GM12878 (cell line): ENCODE measurements at regions not wholly inside any gene's neighbourhood (a gene's known extent, or its start where the extent isn't known, plus 50 kb on each side); places are given as distances from the start of the nearest gene placed in this dataset.

Experiments used
- ATAC-seq: fragments of 200-7000 bp; cut with Tn5 transposase; 3 replicates; pipeline ENCODE4 v1.9.1; 2020; ENCODE audit warnings: mild to moderate bottlenecking, moderate library complexity
- BruUV-seq: library from RNA; stranded (reverse); fragments of 400-500 nt; replicated peaks from 2 replicates; lab custom pipeline; 2021; lab: Mats Ljungman, UMichigan
- CTCF ChIA-PET: fragments of 300-600 bp; sonication (Branson Sonifier 250); formaldehyde crosslinking; extraction: SDS; loops from one replicate; lab custom pipeline; 2021; ENCODE audit warnings: inconsistent platforms; lab: Yijun Ruan, JAX
- POLR2A ChIA-PET: fragments of 350-600 bp; formaldehyde crosslinking; extraction: SDS; loops from one replicate; lab custom pipeline; 2021; ENCODE audit warnings: inconsistent platforms; lab: Charles Lee
- RAD21 ChIA-PET: fragments of 300-600 bp; sonication (Branson Sonifier 250); formaldehyde crosslinking; loops from one replicate; lab custom pipeline; 2023; ENCODE audit warnings: antibody characterized with exemption; ENCODE audit not compliant: unreplicated experiment; lab: Charles Lee
- SMC1A ChIA-PET: fragments of 300-600 bp; sonication (Branson Sonifier 250); formaldehyde crosslinking; loops from one replicate; lab custom pipeline; 2023; ENCODE audit not compliant: unreplicated experiment, uncharacterized antibody; lab: Charles Lee
- DNase-seq: peaks from one replicate; pipeline ENCODE4 v3.0.0-alpha.2; 2011; ENCODE audit warnings: low read depth, low spot score
- FAIRE-seq: peaks from 3 replicates; lab custom pipeline; 2011; peaks lifted over from hg19 to GRCh38; lab: Jason Lieb, UNC
- H2AFZ ChIP-seq: 2 replicates; pipeline ENCODE4 v1.6.0; 2011; ENCODE audit warnings: low read depth, low read length, control low read depth; ENCODE audit not compliant: control insufficient read depth
- H3K27ac ChIP-seq: 2 replicates; pipeline ENCODE4 v1.5.1; 2011; ENCODE audit warnings: control low read depth; ENCODE audit not compliant: control insufficient read depth, insufficient read depth
- H3K27me3 ChIP-seq, 2 experiments: replicated peaks in 1 of 2; 2 replicates each; pipeline versions ENCODE4 v1.6.0 to v1.6.1; 2011; ENCODE audit warnings: low read length in 1 of 2; ENCODE audit not compliant: control insufficient read depth in 2 of 2, insufficient read depth in 2 of 2
- H3K36me3 ChIP-seq, 2 experiments: 2 replicates each; pipeline ENCODE4 v1.5.1; 2011; ENCODE audit warnings: low read length in 1 of 2; ENCODE audit not compliant: control insufficient read depth in 2 of 2, insufficient read depth in 2 of 2
- H3K4me1 ChIP-seq: 2 replicates; pipeline ENCODE4 v1.6.1; 2011; ENCODE audit warnings: mild to moderate bottlenecking, low read length, moderate library complexity, mixed read lengths; ENCODE audit not compliant: control insufficient read depth, insufficient read depth
- H3K4me2 ChIP-seq: 2 replicates; pipeline ENCODE4 v1.6.0; 2011; ENCODE audit warnings: control low read depth; ENCODE audit not compliant: control insufficient read depth, insufficient read depth
- H3K4me3 ChIP-seq: fragments of 200-600 bp; sonication (generic); 2 replicates; pipeline ENCODE4 v1.5.1; 2016
- H3K79me2 ChIP-seq: 2 replicates; pipeline ENCODE4 v1.6.0; 2011; ENCODE audit warnings: low read length; ENCODE audit not compliant: control insufficient read depth, insufficient read depth
- H3K9ac ChIP-seq: 2 replicates; pipeline ENCODE4 v1.8.0; 2011; ENCODE audit warnings: low read length, control low read depth, mixed read lengths; ENCODE audit not compliant: control insufficient read depth, insufficient read depth
- H3K9me3 ChIP-seq: replicated peaks from 3 replicates; pipeline ENCODE4 v1.5.1; 2011; ENCODE audit warnings: mild to moderate bottlenecking, low read length; ENCODE audit not compliant: control insufficient read depth, insufficient read depth
- H4K20me1 ChIP-seq: 2 replicates; pipeline ENCODE4 v1.6.0; 2011; ENCODE audit not compliant: control insufficient read depth, insufficient read depth
- ATF7 ChIP-seq: fragments of 450-650 bp; IDR thresholded peaks from 2 replicates; pipeline ENCODE4 v1.6.1; 2016; ENCODE audit warnings: low read depth, mild to moderate bottlenecking
- BACH1 ChIP-seq: fragments of 450-650 bp; IDR thresholded peaks from 2 replicates; pipeline ENCODE4 v1.6.1; 2017; ENCODE audit warnings: mild to moderate bottlenecking, borderline replicate concordance
- BCL11A ChIP-seq: IDR thresholded peaks from 2 replicates; pipeline ENCODE4 v1.6.1; 2011; ENCODE audit warnings: low read depth, low read length
- CBX3 ChIP-seq: fragments of 200-600 bp; sonication (generic); IDR thresholded peaks from 2 replicates; pipeline ENCODE4 v1.6.1; 2016; ENCODE audit warnings: low read depth, borderline replicate concordance
- CTCF ChIP-seq, 3 experiments: IDR thresholded peaks in 2 of 3; conservative IDR thresholded peaks in 1 of 3; 2 replicates each; pipeline ENCODE4 v1.5.1; 2011; ENCODE audit warnings: low read depth in 3 of 3, low read length in 3 of 3, mild to moderate bottlenecking in 3 of 3, control low read depth in 2 of 3, moderate library complexity in 2 of 3, inconsistent platforms in 1 of 3, mixed read lengths in 1 of 3; ENCODE audit not compliant: control insufficient read depth in 2 of 3, insufficient read depth in 1 of 3; ENCODE audit errors: extremely low read depth in 1 of 3
- GABPA ChIP-seq: IDR thresholded peaks from 2 replicates; pipeline ENCODE4 v1.6.1; 2014; ENCODE audit warnings: antibody characterized with exemption, low read depth, mild to moderate bottlenecking, inconsistent platforms
- JUNB ChIP-seq: IDR thresholded peaks from 2 replicates; pipeline ENCODE4 v1.6.1; 2016; ENCODE audit warnings: antibody characterized with exemption, mild to moderate bottlenecking
- KLF5 ChIP-seq: fragments of 450-650 bp; IDR thresholded peaks from 2 replicates; pipeline ENCODE4 v1.6.1; 2014; ENCODE audit warnings: mild to moderate bottlenecking; ENCODE audit not compliant: partially characterized antibody
- MEF2B ChIP-seq: fragments of 450-650 bp; IDR thresholded peaks from 2 replicates; pipeline ENCODE4 v1.6.1; 2018; ENCODE audit warnings: mild to moderate bottlenecking, moderate library complexity; ENCODE audit not compliant: partially characterized antibody, poor library complexity, severe bottlenecking
- POLR2A ChIP-seq: IDR thresholded peaks from 2 replicates; pipeline ENCODE4 v1.6.1; 2011; ENCODE audit warnings: low read depth, mild to moderate bottlenecking, low read length
- POU2F2 ChIP-seq: IDR thresholded peaks from 3 replicates; pipeline ENCODE4 v1.6.1; 2011; ENCODE audit warnings: low read depth, mild to moderate bottlenecking, low read length, borderline replicate concordance
- RFX5 ChIP-seq: IDR thresholded peaks from 2 replicates; pipeline ENCODE4 v1.6.1; 2011; ENCODE audit warnings: low read depth, low read length, improper control_type of control experiment
- SIX5 ChIP-seq: IDR thresholded peaks from 2 replicates; pipeline ENCODE4 v1.6.1; 2011; ENCODE audit warnings: mild to moderate bottlenecking, low read depth, low read length, moderate library complexity; ENCODE audit not compliant: severe bottlenecking
- SPI1 ChIP-seq: IDR thresholded peaks from 2 replicates; pipeline ENCODE4 v1.6.1; 2011; ENCODE audit warnings: low read depth, mild to moderate bottlenecking, low read length, moderate library complexity, borderline replicate concordance; ENCODE audit not compliant: insufficient read depth
- SREBF1 ChIP-seq: IDR thresholded peaks from 2 replicates; pipeline ENCODE4 v1.6.1; 2012; ENCODE audit warnings: mild to moderate bottlenecking, low read length
- TAF1 ChIP-seq: IDR thresholded peaks from 2 replicates; pipeline ENCODE4 v1.6.1; 2011; ENCODE audit warnings: mild to moderate bottlenecking, low read depth, low read length, borderline replicate concordance
- TCF7 ChIP-seq: IDR thresholded peaks from 2 replicates; pipeline ENCODE4 v1.6.1; 2014; ENCODE audit warnings: antibody characterized with exemption, borderline replicate concordance
- ZBED1 ChIP-seq: IDR thresholded peaks from 2 replicates; pipeline ENCODE4 v1.6.1; 2016; ENCODE audit warnings: borderline replicate concordance
- WGBS: methylation state at CpG from one replicate; pipeline ENCODE4 v1.1.6; 2016; ENCODE audit warnings: low lambda C conversion rate; ENCODE audit not compliant: insufficient replicate concordance, insufficient coverage; ENCODE audit errors: missing lambda C conversion rate; 5-methylcytosine and 5-hydroxymethylcytosine counted together
- in situ Hi-C: fragments of 300-500 bp; cut with MboI; formaldehyde crosslinking; loops from 9 replicates; pipeline ENCODE4 v1.14.3; 2018; ENCODE audit warnings: mixed read lengths
- intact Hi-C: fragments of 100-400 bp; cut with micrococcal nuclease; formaldehyde crosslinking; loops from one replicate; pipeline ENCODE4 v1.14.2; 2022; ENCODE audit not compliant: unreplicated experiment
- TF ChIP-seq, protein P1 (sequence below): fragments of 450-650 bp; IDR thresholded peaks from 2 replicates; pipeline ENCODE4 v1.6.1; 2014; ENCODE audit warnings: mild to moderate bottlenecking
- TF ChIP-seq, protein P2 (sequence below): fragments of 450-650 bp; IDR thresholded peaks from 2 replicates; pipeline ENCODE4 v1.6.1; 2016; ENCODE audit warnings: mild to moderate bottlenecking

- whole genome bisulfite sequencing: 46% methylated on average over 16 of the region's 16 CpGs
- no peak for DNase-seq
- intact Hi-C loops (no loop called here), in situ Hi-C loops (no loop called here)
- FAIRE-seq: no peak
- no peak for ATAC-seq
- ChIA-PET SMC1A (no interaction called here), RAD21 (no interaction called here), CTCF (no interaction called here), POLR2A (no interaction called here)
- no peaks in the 10 kb centered on the region; the same call in 2 of the 3 replicates for H3K9me3 ChIP-seq
- H3K4me2 ChIP-seq: no peak overlapping the region
- H4K20me1 ChIP-seq: no peaks in the 10 kb centered on the region
- no peak overlapping the region for H2AFZ ChIP-seq
- TF ChIP-seq TAF1: no peak
- TF ChIP-seq, protein P1, sequence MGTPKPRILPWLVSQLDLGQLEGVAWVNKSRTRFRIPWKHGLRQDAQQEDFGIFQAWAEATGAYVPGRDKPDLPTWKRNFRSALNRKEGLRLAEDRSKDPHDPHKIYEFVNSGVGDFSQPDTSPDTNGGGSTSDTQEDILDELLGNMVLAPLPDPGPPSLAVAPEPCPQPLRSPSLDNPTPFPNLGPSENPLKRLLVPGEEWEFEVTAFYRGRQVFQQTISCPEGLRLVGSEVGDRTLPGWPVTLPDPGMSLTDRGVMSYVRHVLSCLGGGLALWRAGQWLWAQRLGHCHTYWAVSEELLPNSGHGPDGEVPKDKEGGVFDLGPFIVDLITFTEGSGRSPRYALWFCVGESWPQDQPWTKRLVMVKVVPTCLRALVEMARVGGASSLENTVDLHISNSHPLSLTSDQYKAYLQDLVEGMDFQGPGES: no peak
- TF ChIP-seq CTCF (IDR thresholded peaks at IDR 0.05 in 2 of 3, conservative IDR thresholded peaks at IDR 0.05 in 1 of 3; ENCODE audit: control insufficient read depth in 2 of 3, extremely low read depth in 1 of 3, insufficient read depth in 1 of 3, low read depth in 3 of 3, low read length in 3 of 3): no peak
- TF ChIP-seq SIX5: no peak
- no peak for TF ChIP-seq KLF5
- TF ChIP-seq GABPA: no peak
- TF ChIP-seq SPI1: no peak
- TF ChIP-seq POLR2A: no peak
- TF ChIP-seq ATF7: no peak
- no peak for TF ChIP-seq RFX5
- no peak for TF ChIP-seq ZBED1
- TF ChIP-seq, protein P2, sequence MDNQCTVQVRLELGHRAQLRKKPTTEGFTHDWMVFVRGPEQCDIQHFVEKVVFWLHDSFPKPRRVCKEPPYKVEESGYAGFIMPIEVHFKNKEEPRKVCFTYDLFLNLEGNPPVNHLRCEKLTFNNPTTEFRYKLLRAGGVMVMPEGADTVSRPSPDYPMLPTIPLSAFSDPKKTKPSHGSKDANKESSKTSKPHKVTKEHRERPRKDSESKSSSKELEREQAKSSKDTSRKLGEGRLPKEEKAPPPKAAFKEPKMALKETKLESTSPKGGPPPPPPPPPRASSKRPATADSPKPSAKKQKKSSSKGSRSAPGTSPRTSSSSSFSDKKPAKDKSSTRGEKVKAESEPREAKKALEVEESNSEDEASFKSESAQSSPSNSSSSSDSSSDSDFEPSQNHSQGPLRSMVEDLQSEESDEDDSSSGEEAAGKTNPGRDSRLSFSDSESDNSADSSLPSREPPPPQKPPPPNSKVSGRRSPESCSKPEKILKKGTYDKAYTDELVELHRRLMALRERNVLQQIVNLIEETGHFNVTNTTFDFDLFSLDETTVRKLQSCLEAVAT: no peak
- TF ChIP-seq POU2F2: no peak
- no peak for TF ChIP-seq BACH1
- TF ChIP-seq SREBF1: no peak
- no peak for TF ChIP-seq CBX3
- no peak for TF ChIP-seq TCF7
- TF ChIP-seq BCL11A: no peak
- no peak for TF ChIP-seq JUNB
- no peak for TF ChIP-seq MEF2B
- H3K36me3 ChIP-seq: no peaks in the 10 kb centered on the region
- H3K27me3 ChIP-seq: no peaks in the 10 kb centered on the region
- H3K4me3 ChIP-seq: no peak overlapping the region
- H3K4me1 ChIP-seq: no peaks in the 10 kb centered on the region
- BruUV-seq: no TSS peak
- H3K9ac ChIP-seq: no peak overlapping the region
- H3K27ac ChIP-seq: no peak overlapping the region
- no peaks in the 10 kb centered on the region for H3K79me2 ChIP-seq
Measured at GRCh38 chr1:4055294-4055967, 155.4 kb upstream of the C1orf174 start.
